Islet precursor cell (in vitro differentiated cells): ENCODE measurements at regions not wholly inside any gene's neighbourhood (a gene's known extent, or its start where the extent isn't known, plus 50 kb on each side); places are given as distances from the start of the nearest gene placed in this dataset.
"Not testable (repeated sequence)": the region's sequence is repeated elsewhere in the genome, so short reads cannot be mapped to it uniquely, and the experiment has no call there.

Source experiments
- DNase-seq: peaks from one replicate; pipeline ENCODE4 v3.0.0-alpha.2; 2018

DNA sequence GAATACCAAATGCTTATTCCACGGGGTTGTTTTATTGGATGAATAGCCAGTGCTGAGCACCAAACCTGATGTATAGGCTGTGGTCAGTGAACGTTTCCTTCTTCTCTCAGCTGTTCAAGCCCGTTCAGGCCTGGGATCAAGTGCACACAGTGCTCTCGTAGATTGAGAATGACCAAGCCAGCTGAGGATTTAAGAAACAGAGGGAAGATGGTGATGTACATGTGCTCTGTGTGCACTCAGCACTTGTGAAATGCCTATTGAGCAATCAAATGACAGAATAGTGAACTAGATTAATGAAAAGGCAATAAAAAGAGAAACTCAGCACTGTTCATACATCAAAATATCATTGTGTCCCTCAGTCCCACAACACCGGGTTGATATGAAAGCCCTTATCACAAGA is 302.5 kb downstream of the BMPER start:
- no peak for DNase-seq

DNA sequence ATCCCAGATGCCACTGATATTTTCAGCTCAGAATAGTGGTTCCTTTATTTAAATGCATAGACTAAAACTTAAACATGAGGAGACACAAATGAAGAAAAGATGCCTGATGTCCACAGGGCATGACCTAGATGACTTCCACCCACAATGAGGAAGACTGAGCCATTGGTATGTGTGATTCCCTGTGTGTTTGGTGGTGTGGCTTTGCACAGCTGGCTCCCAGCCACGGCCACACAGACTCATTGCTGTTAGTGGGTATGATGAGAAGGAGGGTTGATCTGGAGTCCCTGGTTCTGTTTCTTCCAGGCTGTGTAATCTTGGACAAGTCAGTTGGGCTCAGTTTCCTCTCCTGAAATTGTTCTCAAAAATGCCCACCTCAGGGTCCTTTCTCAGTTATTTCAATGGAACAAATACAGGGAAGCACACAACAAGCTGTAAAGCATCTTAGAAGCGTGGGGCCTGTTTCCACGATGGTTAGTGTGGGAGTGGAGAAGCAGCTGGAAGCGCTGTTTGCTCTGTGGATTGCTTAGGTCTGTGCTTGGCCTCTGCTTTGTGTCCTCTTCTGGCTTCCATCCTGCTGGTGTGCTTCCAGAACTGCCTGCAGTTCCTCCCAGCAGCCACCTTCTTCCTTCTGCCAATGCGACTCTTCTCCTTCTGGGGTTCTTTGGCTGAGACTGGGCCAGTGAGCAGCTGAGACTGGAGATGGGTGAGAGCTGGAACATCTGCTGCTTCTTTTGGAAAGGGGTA is 303.7 kb downstream of the BMPER start:
- no peak for DNase-seq

DNA sequence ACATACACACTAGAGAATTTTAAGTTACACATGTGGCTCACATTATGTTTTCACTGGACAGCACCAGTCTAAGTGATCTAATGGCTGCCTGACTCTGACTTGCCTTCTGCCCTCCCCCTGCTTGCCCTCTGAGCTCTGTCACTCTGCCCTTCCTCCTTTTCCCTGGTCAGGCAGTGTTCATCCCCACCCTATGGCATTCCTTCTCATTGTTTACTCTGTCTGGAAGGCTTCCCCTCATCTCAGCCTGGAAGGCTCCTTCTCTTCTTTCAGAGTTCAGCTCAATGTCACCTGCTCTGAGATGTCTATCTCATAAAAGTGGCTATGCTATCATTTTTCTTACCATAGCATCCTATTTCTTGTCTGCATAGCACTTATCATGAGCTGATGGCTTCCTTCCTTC is 305.7 kb downstream of the BMPER start:
- DNase-seq: no peak

DNA sequence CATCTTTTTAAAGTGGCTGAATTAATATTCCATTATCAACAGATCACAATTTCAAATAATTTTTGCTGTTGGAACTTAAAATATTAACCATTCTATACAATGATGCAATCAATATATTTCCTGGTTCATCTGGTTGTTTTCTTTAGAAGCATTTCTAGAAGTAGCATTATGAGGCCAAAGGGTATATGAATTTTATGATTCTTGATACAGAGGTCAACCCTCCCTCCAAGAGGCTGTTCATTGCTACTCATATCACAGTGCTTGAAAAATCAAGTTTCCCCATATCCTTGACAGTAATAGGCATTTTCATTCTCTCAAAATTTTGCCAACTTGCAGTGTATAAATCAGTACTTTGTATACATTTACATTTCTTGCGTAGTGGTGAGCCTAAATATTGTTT is 312.6 kb downstream of the BMPER start:
- DNase-seq: no peak

DNA sequence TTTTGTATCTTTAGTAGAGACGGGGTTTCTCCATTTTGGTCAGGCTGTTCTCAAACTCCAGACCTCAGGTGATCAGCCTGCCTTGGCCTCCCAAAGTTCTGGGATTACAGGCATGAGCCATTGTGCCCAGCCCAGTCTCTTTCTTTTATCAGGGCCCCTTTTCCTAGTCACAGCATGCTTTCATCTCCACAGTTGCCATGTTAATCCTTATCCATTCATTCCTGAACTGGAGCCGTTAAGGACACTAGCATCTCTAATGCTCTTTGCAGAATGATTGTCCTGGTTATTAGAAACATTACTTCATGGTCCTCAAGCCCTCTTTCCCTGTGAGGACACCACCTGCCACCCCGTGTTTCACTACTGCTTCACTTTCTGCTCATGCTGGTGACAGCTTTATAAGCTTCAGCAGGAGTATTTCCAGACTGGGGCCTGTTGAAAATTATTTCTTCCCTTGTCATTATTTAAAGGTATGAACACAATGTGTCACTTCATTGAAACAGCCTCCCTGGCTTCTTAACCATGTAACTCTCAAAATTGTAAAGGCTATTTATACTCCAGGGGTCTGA is 313.9 kb downstream of the BMPER start:
- DNase-seq: no peak

DNA sequence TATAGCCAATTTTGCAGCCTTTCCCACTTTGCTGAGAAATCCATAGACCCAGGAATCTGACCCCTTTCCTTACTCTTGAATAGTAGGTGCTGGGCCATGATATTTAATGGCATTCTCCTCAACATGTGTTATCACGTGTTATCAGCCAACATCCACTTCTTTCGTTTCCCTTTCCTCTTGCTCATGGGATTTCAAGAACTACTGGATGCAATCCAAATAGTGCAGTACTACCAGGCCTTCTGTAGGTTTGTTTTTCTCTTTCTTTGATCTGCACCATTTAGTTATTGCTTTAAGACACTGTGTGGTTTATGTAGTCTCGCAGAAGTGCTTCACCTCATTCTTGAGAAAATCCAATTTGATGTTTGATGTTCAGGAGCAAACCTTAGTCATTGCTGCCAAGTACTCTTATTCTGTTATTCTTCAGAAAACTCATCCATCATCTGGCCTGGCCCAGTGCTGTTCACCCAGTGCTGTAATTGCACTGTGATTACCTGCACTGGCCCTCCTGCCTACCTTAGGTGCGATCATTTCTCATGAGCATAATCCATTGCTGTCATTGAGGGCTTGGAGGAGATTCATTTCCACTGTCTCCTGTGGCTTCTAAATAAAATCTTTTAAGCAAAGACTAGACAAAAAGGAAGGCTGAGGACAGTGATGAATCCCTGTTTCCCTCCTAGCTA is 315.3 kb downstream of the BMPER start:
- DNase-seq: no peak

DNA sequence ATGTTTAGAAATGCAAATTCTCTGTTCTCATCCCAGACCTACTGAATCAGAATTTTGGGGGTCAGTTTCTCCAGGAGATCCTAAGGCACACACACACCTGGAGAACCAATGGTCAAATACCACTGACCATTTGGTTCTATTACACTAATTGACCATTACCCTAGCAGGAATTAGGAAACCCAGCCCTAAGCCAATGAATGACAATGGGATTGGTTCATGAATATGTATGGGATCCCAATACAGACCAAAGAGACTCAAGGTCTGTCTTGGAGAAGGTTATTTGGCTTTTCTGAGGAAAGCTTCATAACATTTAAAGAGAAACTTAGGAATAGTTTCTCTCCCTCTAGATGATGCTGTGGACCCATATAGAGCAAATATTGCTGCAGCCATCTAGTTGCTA is 317.0 kb downstream of the BMPER start:
- DNase-seq: no peak

DNA sequence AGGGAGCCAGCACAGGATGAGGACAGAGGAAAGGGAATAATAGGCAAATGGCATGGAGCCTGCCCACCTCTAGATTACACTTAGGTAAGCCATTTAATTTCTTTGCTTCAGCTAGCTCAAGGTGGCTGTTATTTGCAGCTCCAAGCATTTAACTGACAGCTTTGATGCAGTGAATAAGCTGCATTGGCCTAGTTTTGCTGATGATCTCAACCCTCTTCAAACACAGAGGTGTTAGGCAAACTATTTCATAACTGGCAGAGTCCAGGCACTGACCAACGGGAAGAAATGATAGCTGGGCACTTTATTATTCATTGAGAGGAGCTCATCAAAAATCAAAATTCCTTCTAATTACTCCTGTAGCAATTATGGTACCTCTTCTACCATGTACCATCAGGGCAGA is 317.4 kb downstream of the BMPER start:
- DNase-seq: no peak

DNA sequence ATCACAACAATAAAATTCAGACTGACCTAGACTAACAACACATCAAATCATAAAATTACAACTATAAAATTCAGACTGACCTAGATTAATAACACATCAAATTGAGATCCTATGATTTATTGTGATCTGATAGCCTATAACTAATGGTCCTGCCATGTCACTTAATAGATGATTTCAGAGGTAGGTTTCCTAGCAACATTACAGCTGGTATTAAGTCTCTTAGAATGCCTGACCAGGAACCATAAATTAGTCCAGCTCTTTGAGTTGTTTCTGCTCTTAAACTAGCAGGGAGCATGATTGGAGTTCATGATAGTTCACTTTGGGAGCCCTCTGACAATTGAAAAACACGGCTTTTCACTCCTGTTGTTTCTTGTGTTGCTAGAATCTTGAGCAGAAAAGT is 318.9 kb downstream of the BMPER start:
- no peak for DNase-seq

DNA sequence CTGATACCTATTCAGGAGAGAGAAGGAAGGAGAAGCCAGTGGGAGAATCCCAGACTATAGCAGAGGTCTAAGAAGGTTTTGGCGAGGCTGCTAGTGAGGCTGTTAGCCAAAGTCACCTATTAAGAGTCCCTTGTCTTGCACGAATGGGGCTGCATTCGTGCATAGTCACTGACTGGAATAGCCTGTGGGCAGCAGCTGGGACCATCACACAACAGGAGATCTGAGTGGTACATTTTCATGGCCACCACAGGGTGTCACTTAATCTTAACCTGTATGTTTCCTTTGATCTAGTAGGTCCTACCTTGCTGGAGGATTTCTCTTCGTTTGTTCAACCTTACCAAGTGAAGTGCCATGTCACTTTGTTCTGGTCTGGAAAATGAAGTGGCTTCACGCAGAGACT is 319.9 kb downstream of the BMPER start:
- DNase-seq: no peak

DNA sequence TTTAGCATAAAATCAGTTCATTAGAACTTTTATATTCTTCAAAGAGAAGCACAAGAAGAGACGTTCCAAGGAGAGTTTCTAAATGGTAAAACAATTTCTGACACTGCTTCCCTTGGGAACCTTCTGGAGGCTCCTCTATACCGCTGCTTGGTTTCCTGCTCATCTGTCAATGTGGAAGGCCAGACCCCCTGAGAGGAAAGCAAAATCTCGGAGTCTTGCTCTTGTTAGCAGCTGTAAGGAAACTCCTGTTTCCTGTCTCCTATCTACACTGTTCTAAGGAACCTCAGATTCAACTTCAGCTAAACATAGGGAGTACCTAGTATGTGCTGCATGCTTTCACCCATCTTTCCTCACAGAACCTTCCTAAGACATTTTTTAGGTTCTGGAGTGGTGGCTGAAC is 322.2 kb downstream of the BMPER start:
- DNase-seq: no peak

DNA sequence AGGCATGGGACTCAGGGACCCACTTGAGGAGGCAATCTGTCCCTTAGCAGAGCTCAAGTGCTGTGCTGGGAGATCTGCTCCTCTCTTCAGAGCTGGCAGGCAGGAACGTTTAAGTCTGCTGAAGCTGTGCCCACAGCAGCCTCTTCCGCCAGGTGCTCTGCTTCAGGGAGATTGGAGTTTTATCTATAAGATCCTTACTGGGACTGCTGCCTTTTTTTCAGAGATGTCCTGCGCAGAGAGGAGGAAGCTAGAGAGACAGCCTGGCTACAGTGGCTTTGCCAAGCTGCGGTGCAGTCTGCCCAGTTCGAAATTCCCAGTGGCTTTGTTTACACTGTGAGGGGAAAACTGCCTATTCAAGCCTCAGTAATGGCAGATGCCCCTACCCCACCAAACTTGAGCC is 329.8 kb downstream of the BMPER start:
- not testable (repeated sequence) for DNase-seq

DNA sequence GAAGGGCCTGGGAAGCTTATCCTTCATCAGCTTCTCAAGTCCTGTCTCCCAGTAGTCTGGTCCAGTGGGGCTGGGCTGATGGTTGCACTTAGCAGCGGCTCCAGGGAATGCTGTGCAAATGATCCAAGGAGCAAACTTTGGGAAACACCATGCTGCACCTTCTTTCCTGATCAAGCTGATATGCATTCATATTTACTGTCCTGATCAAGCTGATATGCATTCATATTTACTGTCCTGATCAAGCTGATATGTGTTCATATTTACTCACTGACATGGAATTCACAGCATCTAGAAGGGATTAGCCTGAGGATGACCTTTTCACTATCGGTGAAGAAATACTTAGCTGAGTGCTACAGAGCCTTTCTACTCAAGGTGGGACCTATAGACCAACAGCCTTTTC is 330.7 kb downstream of the BMPER start:
- DNase-seq: no peak

DNA sequence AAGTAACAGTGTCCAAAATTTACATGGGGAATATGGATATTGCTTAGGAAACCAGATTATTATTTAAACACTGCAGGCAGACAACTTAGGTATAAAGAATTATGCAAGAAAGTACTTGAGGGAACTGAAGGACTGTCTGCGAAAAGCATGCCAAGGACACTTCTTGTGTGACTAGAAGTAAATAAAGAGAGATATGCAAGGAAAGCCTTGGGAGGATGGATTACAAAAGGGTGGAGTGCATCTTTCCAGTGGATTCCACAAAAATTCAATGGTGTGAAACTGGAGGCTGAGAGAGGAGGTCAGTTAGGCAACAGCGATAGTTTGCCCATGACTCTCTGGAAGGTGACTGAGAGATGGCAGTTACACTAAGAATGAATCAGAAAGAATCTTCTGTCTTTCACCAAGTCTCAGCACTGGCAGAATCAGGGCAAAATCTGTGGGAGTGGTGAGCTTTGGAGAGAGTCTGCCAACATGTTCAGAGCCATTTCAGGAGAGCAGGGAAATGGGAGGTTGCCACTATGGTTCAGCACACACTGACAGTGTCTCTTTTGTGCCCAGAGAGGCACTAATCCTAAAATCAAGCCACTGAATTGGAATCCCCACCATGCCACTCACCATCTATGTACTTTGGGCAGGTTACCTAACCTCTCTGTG is 331.6 kb downstream of the BMPER start:
- no peak for DNase-seq

DNA sequence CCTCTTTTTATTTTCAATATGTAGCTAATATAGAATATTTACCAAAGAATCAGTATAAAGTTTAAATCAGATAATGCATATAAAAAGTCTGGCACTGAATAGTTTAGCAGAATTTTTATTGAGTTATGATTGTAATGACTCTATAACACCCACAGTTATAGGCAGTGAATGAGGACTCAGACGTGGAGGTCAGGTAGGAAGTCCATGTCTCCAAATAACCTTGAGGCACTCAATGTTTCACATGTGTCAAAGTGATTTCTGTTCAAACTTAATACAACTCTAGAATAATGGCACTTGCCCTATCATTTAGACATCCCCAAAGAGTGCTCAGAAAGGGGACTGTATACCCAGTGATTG is 332.1 kb downstream of the BMPER start:
- no peak for DNase-seq

DNA sequence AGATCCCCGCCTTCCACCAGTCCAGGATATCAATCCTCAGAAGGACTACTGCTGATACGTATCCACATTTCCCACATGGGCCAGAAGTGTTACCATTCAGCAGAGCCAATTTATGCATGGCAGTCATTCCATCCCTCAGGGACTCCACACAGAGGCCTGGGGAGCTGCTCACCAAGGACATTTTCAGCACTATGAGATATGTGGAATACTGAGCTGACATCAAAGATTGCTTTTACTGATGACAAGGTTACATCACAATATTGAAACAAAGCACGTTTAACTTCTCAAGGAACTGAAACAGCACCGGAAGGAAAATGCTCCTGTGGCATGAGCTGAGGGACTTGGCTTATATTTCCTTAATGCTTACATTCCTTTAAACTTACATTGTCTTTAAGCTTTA is 335.1 kb downstream of the BMPER start:
- no peak for DNase-seq

DNA sequence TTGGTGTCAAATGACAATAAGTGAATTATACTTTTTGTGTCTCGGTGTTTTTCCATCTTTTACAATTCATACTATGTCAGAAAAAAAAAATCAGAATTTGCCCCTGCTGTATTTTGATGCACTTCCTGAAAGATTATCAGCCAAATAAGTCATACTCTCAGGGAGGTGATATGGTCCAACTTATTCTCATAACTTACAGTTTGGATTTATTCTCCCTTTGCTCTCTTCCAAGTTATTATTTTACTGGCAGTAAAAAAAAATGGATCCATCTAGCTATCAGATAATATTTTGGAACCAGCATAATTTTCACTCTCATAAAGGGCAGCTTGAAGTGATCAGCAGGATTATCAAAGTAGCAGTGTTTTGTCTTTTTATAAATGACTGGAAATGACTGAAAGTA is 337.1 kb downstream of the BMPER start:
- no peak for DNase-seq

DNA sequence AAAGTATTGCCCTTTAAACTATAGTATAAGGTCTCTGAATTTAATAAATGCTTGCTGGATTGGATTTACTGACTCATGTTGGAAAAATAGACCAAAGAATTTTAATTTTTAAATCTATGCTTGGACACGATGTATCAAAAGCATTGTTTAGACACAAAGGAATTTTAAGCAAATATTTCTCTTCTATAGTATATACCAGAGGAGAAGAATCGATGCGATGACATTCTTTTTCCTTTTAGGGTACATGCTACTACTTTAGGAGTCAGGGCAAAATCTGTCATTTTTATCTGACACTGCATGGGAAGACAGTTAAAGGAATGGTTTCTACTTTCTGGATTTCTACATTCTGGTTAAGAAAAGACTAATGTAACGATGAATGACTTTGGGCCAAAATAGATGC is 339.9 kb downstream of the BMPER start:
- DNase-seq: no peak

DNA sequence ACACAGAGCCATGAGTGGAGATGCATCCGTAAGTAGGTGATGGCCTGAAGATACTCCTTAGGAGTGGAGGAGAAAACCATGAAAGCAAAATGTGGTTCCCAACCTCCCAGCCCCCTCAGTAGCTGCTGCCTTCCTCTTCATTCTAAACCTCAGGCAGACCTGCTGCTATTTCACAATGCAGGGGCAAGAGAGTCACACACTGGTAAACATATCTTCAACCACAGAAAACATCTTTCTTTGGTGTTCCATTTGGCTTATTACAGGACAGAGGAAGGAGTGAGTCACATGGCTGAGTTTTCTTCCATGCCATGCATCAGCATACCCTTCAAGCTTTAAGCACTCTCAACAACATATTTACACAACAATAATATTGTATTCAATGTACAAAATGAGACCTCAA is 342.1 kb downstream of the BMPER start:
- DNase-seq: no peak

DNA sequence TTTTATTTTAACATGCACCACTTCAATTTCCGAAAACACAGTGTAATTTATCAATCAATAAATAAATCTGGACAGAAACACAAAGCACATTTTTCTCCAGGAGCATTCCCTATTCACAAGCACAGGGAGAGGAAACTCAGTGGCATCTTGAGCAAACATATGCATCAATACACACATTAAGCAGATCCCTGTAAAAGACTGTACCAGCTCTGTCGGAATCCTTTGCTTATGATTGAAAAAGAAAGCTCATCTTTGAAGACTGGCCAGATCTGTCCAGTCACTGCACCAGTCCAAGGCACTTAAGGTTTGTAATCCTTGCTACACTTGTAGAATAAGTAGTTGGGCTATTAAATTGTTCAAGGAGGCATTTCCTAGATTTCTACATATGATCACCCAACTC is 343.9 kb downstream of the BMPER start:
- no peak for DNase-seq

DNA sequence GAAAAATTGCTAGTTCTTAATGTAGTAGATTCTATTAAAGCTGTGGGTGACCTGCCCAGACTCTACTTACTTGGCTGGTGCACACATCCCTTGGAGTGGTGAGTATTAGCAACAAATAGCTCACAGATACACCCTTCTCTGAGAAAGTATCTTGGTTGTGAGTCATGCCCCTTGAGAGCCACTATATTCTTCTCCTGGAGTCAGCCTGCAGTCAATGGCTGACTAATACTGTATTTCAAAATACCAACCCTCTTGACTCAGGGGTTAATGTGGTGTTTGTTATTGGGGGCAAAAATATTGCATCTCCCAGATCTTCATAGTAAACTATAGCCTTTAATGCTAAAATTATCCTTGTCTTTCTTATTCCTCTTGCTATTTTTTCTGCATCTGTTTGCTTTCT is 354.9 kb downstream of the BMPER start:
- peak; percentile 64 for DNase-seq

DNA sequence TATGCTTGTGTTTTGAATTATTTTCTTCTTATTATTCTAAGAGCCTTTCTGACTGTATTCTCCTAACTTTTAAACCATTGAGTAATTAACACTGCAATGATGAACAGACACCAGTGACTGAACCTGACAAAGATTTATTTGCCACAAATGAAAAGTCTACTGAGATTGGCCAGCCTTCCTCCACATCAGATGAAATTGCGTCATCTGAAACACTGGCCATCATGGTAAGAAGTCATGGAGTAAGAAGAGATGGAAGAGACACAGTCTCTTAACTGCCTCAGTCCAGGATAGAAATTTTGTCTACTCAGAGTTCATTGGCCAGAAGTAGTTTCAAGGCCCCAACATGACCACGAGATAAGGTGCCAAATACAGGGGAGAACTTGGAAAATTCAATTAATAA is 357.8 kb downstream of the BMPER start:
- no peak for DNase-seq

DNA sequence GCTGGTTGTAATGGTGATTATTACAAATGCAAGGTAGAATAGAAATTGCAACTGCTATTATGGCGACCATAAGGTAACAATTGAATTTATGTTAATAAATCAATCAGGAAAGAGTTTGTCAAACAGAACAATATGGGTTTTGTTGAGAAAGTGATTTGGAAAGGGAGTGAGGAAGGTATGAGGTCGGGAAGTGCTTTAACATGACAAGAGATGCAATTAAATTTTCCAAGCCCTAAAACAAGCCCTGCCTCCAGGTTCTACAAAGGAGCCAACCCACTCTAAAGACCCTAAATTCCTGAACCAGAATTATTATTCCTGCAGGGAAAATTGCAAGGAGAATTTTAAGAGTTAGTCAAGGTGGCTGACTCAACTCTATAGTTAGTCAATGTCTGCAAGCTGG is 363.7 kb downstream of the BMPER start:
- DNase-seq: no peak

DNA sequence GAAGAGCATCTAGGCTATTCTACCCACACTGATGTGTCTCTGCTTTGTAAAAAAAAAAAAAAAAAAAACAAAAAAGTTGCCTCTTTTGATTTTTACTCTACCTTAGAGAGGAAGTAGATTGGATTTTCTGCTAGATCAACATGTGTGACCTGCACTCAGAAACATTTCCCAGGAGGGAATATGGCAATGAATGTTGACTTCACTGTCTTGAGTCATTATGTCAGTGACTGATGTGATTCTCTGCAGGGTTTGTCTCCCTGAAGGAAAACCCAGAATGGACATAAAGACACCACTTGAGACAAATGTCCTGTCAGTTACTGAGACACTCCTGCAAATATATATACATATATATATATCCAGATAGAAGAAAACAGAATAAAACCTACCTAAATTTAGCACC is 370.3 kb downstream of the BMPER start:
- DNase-seq: no peak
